ENCODE measurements at regions not wholly inside any gene's neighbourhood (a gene's known extent, or its start where the extent isn't known, plus 50 kb on each side); places are given as distances from the start of the nearest gene placed in this dataset.

DNA sequence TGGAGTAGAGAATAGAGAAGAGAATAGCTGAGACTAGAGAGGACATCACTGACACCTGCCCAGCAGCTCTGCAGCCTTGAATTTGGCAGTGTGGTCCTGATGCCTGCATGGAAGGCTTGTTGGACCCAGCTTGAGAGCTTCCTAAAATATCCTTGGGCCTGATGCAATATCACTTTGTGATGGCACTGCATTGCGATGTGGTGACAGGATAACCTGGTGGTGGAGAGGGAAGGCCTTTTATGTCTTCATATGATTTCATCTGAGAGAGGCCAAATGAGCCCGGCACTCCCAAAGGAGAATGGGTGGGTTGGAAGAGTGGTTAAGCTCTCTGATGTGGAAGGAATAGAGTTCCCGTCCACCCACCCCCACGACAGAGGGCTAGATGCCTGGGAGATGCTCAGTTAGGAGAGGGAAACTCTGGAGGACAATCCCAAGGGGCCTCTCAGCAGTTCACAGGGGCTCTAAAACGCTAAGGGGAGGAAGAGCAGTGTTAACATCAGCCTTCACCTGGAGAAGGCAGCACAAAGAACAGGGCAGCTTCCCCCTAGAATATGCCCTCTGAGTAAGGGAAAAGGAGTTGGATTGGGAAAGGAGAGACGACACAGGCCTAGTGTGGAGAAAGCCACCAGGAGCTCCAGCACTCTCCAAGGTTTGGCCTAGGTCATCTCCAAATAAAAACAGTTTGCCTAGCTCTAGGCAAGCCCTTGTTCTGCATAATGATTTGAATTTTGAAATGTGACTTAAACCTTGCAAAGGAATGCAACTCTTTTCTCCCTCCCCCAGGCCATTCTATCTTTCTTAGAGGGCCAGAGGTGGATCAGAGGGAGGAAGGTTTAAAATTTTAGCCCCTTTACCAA, 99.8 kb upstream of the SSBP2 start:
- no peak for DNase-seq
- no peak for TF ChIP-seq MXI1 (IDR thresholded peaks at IDR 0.05; ENCODE audit: low read depth, low read length)
- TF ChIP-seq, protein P1, sequence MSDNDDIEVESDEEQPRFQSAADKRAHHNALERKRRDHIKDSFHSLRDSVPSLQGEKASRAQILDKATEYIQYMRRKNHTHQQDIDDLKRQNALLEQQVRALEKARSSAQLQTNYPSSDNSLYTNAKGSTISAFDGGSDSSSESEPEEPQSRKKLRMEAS (IDR thresholded peaks at IDR 0.05; ENCODE audit: low read depth), result no peak
- no peak for TF ChIP-seq NRF1 (IDR thresholded peaks at IDR 0.05; ENCODE audit: low read depth, low read length)
- no peak for TF ChIP-seq EZH2phosphoT487 (IDR thresholded peaks at IDR 0.05; ENCODE audit: borderline replicate concordance, low read depth)
- no peak for TF ChIP-seq GABPA (IDR thresholded peaks at IDR 0.05; ENCODE audit: low read depth)
- no peak for TF ChIP-seq NFIC (IDR thresholded peaks at IDR 0.05; ENCODE audit: borderline replicate concordance)
- TF ChIP-seq SIN3A (IDR thresholded peaks at IDR 0.05; ENCODE audit: borderline replicate concordance, low read depth, low read length), result no peak
- TF ChIP-seq TAF1 (IDR thresholded peaks at IDR 0.05; ENCODE audit: borderline replicate concordance, low read depth, low read length), result no peak
- TF ChIP-seq MEF2A (IDR thresholded peaks at IDR 0.05; ENCODE audit: borderline replicate concordance, low read depth), result no peak
- TF ChIP-seq, protein P2, sequence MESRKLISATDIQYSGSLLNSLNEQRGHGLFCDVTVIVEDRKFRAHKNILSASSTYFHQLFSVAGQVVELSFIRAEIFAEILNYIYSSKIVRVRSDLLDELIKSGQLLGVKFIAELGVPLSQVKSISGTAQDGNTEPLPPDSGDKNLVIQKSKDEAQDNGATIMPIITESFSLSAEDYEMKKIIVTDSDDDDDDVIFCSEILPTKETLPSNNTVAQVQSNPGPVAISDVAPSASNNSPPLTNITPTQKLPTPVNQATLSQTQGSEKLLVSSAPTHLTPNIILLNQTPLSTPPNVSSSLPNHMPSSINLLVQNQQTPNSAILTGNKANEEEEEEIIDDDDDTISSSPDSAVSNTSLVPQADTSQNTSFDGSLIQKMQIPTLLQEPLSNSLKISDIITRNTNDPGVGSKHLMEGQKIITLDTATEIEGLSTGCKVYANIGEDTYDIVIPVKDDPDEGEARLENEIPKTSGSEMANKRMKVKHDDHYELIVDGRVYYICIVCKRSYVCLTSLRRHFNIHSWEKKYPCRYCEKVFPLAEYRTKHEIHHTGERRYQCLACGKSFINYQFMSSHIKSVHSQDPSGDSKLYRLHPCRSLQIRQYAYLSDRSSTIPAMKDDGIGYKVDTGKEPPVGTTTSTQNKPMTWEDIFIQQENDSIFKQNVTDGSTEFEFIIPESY (IDR thresholded peaks at IDR 0.05; ENCODE audit: borderline replicate concordance, low read depth), result no peak
- TF ChIP-seq, protein P3, sequence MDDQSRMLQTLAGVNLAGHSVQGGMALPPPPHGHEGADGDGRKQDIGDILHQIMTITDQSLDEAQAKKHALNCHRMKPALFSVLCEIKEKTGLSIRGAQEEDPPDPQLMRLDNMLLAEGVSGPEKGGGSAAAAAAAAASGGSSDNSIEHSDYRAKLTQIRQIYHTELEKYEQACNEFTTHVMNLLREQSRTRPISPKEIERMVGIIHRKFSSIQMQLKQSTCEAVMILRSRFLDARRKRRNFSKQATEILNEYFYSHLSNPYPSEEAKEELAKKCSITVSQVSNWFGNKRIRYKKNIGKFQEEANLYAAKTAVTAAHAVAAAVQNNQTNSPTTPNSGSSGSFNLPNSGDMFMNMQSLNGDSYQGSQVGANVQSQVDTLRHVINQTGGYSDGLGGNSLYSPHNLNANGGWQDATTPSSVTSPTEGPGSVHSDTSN (IDR thresholded peaks at IDR 0.05), result no peak
- no peak for TF ChIP-seq YY1 (IDR thresholded peaks at IDR 0.05; ENCODE audit: low read depth)
- H3F3A ChIP-seq (replicated peaks; ENCODE audit: insufficient read depth), result peaks cover 16% of the 10 kb centered on the region
- no peaks in the 10 kb centered on the region for H3K36me3 ChIP-seq (replicated peaks in 1 of 2; ENCODE audit: control insufficient read depth in 1 of 2, insufficient read depth in 2 of 2, low read length in 1 of 2)
- H2AFZ ChIP-seq (ENCODE audit: low read depth), result peak overlapping the region; percentile 78
- H3K4me1 ChIP-seq (ENCODE audit: control insufficient read depth in 1 of 2, insufficient read depth in 2 of 2, low read depth in 1 of 2, low read length in 1 of 2), result peaks cover 47 to 50% of the 10 kb centered on the region in 2 experiments
- no peaks in the 10 kb centered on the region for H4K20me1 ChIP-seq (ENCODE audit: insufficient read depth)
- 84% methylated on average over 6 of the region's 6 CpGs for WGBS (ENCODE audit: low lambda C conversion rate)
- peak overlapping the region; percentile 92 to 99 for H3K27ac ChIP-seq (ENCODE audit: low read depth in 2 of 2, low read length in 1 of 2)
- H3K4me3 ChIP-seq (ENCODE audit: low read depth in 2 of 2, low read length in 1 of 2), result 0 out of 4 replicates have a peak overlapping the region, but pooled peaks of 1 of the 2 experiments have one; percentile 45
- H3K9me3 ChIP-seq, result no peaks in the 10 kb centered on the region
- H3K27me3 ChIP-seq (ENCODE audit: insufficient read depth), result no peaks in the 10 kb centered on the region
- ChIA-PET CTCF (interaction anchor here (0.8 to 5.4 kb wide), 19 partner anchors 12 to 426 kb away, joined by 3 to 56 read pairs (median 4); partner anchors contain the start of genes ATG10 and SSBP2), POLR2A (interaction anchor here (0.8 to 4.1 kb wide), 5 partner anchors 8 to 121 kb away, joined by 3 to 97 read pairs (median 5); partner anchors contain the start of genes ATG10 and SSBP2)
- H3K9me2 ChIP-seq, result no peaks in the 10 kb centered on the region
- no peaks in the 10 kb centered on the region for H3K79me2 ChIP-seq (ENCODE audit: insufficient read depth)
- H3K4me2 ChIP-seq, result peak overlapping the region; percentile 82
- peak overlapping the region; percentile 72; the same call in 1 of the 2 replicates for H3K9ac ChIP-seq

All from SK-N-SH (cell line).